ENCODE measurements at regions not wholly inside any gene's neighbourhood (a gene's known extent, or its start where the extent isn't known, plus 50 kb on each side); places are given as distances from the start of the nearest gene placed in this dataset.
"Not testable (repeated sequence)": the region's sequence is repeated elsewhere in the genome, so short reads cannot be mapped to it uniquely, and the experiment has no call there.

DNA sequence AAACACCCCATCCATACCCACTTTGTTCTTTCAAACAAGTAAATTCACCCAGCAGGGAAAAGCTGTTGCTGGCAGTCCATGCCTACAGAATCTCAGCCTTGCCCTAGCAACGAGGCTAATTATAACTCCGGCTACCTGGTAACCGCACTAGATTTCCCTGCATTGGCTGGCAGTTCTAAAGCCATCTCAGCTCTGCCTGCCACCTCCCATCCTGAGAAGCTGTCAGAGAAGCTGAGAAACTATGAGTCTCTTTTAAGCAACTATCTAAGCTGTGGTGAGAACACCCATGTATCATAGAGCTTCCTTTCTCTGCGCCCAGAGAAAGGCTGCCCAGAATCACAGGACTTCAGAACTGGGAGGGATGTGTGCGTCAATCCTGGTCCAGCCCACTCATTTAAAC lies 126.5 kb upstream of the NBPF9 start:
- not testable (repeated sequence) for DNase-seq (ENCODE audit: low spot score)

GRCh38 chr1:149234926-149235914 lies 131.9 kb upstream of the NBPF9 start:
- not testable (repeated sequence) for DNase-seq (ENCODE audit: low spot score)

DNA sequence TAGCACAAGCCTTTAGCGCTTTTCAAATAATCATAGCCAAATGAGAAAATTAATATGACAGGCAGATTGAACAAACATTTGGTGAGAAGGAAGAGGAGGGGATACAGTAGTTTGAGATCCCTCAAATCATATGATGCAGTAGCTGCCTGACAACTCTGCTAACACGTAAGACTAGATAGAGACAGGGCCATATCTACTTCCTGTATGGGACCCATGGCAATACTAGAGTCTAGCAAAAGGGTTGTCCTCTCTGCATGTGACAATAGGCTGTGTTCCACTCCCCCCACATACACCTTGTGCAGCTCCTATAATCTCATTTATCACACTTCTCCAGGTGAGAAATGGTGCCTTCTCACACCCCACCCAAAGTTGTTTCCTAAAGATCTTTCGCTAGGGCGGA lies 134.2 kb upstream of the NBPF9 start:
- DNase-seq (ENCODE audit: low spot score): not testable (repeated sequence)

DNA sequence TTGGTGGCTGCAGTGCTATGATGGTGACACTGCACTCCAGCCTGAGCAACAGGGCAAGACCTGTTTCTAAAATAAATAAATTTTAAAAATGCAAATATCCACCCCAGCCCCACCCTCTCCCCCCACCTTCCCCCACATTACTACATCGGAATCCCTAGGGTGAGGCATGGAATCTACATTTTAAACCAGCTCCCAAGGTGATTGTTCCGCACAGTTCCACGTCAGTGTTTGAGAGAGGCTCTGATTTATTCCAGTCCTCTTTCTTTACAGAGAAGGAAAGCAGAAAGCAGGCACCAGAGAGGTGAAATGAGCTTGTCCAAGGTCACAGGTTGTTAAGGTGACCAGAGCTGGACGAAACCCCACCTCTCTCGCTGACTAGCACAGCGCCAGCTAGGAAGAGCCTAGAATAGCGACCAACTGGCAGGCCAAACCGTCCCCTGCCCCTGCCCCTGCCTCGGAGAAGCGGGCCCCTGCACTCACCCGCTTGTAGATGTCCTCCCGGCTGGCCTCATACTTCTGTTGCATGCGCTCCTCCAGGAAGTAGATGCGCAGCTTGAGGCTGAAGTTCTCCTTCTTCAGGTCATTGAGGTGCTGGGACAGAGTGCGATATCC lies 136.7 kb upstream of the NBPF9 start:
- DNase-seq (ENCODE audit: low spot score): not testable (repeated sequence)

GRCh38 chr1:149240530-149240929 lies 137.2 kb upstream of the NBPF9 start:
- not testable (repeated sequence) for DNase-seq (ENCODE audit: low spot score)

DNA sequence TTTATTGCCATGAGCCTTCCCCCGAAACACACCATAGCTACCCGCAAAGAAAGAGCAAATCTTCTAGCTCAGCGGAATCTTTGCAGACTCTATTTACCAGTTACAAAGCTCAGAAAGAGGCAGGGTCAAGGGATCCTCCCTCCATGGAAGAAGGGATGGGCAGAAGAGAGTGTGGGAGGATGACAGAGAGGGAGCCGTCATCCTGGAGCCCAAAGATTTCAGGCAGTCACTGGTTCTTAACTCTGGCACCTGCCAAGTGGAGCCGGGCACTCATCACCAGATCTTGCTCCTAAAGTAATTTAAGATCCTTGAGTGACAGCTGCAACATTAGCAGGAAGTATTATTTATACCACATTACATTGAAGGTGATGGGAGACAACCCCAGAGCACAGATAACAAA lies 137.9 kb upstream of the NBPF9 start:
- DNase-seq (ENCODE audit: low spot score): not testable (repeated sequence)

- not testable (repeated sequence) for DNase-seq (ENCODE audit: low spot score)
Observed at GRCh38 chr1:149243572-149243971, 140.2 kb upstream of the NBPF9 start.

- not testable (repeated sequence) for DNase-seq (ENCODE audit: low spot score)
Observed at GRCh38 chr1:149244621-149245020, 141.3 kb upstream of the NBPF9 start.

GRCh38 chr1:149246212-149246611 lies 142.9 kb upstream of the NBPF9 start:
- not testable (repeated sequence) for DNase-seq (ENCODE audit: low spot score)

GRCh38 chr1:149248610-149249009 lies 145.3 kb upstream of the NBPF9 start:
- DNase-seq (ENCODE audit: low spot score): not testable (repeated sequence)

- DNase-seq (ENCODE audit: low spot score): not testable (repeated sequence)
Observed at GRCh38 chr1:149249850-149250467, 146.6 kb upstream of the NBPF9 start.

GRCh38 chr1:149254894-149255847 lies 151.8 kb upstream of the NBPF9 start:
- not testable (repeated sequence) for DNase-seq (ENCODE audit: low spot score)

- DNase-seq (ENCODE audit: low spot score): not testable (repeated sequence)
Observed at GRCh38 chr1:149260284-149260683, 156.9 kb upstream of the NBPF9 start.

DNA sequence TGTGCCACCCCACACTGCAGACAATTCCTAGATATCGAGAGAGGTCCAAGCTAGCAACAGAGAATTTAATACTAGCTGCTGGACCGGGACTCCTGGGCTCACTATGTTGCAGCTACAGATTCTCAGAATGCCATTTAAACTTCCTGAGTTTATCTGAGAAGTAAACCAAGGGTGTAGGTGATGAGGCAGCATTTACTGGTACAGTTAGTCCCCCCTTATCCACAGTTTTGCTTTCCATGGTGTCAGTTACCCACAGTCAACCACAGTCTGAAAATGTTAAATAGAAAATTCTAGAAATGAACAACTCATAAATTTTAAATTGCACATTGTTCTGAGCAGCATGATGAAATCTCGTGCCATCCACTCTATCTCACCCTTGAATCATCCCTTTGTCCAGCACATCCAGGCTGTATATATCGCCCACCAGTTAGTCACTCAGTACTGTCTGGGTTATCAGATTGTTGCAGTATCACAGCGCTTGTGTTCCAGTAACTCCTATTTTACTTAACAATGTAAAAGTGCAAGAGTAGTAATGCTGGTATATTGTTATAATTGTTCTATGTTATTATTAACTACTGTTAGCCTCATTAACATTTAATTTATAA lies 157.5 kb upstream of the NBPF9 start:
- not testable (repeated sequence) for DNase-seq (ENCODE audit: low spot score)

DNA sequence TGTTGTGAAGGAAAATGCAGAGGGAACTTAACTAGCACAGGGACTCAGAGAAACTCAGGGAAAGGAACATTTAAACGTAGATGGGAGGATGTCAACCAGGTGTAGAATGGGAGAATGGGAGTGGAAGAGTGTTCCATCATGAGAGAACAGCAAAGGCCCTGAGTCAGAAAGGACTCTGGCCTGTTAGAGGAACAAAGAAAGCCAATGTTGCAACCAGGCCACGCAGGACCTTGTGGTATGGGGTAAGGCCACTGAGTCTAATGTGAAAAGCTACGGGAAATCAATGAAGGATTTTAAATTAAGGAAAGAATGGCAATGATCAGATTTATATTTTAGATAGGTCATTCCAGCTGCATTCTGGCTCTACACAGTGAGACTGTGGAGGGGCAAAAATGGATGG lies 163.9 kb upstream of the NBPF9 start:
- not testable (repeated sequence) for DNase-seq (ENCODE audit: low spot score)

DNA sequence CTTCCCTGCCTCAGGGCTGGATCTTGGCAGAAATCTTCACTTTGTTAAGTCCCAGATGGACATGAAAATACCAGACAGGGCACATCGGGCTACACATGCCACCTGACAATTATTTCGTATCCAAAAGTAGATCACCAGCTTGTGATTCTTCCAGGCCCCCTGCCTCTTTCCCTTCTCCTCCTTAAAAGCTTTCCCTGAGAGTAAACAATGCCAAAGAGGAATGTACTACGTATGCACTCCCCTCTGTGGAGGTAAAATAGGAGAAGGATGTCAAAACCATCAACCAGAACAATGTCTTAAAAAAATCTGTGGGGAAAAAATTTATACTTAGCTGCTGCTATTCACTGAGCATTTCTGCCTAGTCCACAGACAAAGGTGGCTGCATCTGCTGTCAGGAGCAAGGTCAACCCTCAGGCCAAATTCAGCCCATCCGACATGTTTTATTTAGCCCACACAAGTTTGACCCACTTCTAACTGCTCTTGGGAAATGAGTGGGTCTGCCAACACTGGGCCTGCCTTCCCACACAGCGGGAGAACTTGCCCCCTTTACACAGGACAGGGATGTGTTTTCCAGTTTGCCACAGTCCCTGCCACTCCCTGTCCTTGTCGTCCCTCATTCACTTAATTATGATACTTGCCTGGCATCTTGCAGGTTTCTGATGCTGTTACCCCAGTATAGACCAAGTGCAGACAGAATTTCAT lies 165.8 kb upstream of the NBPF9 start:
- not testable (repeated sequence) for DNase-seq (ENCODE audit: low spot score)

DNA sequence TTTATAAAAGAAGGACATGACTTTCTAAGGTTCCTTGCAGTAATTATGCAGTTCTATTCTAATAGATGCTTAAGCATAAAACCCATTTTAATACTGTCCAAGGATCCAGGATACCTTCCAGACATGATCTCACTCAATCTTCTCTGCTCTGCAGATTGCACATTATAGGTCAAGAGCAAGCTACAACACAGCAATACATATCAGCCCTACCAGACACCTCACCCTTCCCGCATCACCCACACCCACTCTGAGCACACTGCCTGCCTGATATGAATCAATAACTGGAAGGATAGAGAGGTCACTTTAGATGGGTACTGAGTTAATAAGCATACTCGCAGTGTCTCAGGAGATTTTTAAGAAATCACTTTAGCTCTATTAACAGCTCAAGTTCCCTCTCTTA lies 166.5 kb upstream of the NBPF9 start:
- DNase-seq (ENCODE audit: low spot score): not testable (repeated sequence)

- not testable (repeated sequence) for DNase-seq (ENCODE audit: low spot score)
Observed at GRCh38 chr1:149274493-149274892, 171.1 kb upstream of the NBPF9 start.

- not testable (repeated sequence) for DNase-seq (ENCODE audit: low spot score)
Observed at GRCh38 chr1:149275802-149276201, 172.5 kb upstream of the NBPF9 start.

- not testable (repeated sequence) for DNase-seq (ENCODE audit: low spot score)
Observed at GRCh38 chr1:149276496-149276895, 173.1 kb upstream of the NBPF9 start.

Measured in ecto neural progenitor cell (in vitro differentiated cells).